GM13977 (cell line): ENCODE measurements at regions not wholly inside any gene's neighbourhood (a gene's known extent, or its start where the extent isn't known, plus 50 kb on each side); places are given as distances from the start of the nearest gene placed in this dataset.

Source experiments
- DNase-seq: peaks from one replicate; pipeline ENCODE4 v3.0.0; 2012; ENCODE audit warnings: low spot score
- CTCF ChIP-seq: IDR thresholded peaks from 2 replicates; pipeline ENCODE4 v1.5.1; 2012; ENCODE audit warnings: mild to moderate bottlenecking, control low read depth; ENCODE audit not compliant: insufficient read depth; ENCODE audit errors: extremely low read depth, missing control alignments
- in situ Hi-C: fragments of 300-500 bp; cut with MboI; formaldehyde crosslinking; loops from one replicate; pipeline ENCODE4 v1.12.0; 2022; ENCODE audit warnings: low sequenced_read_pairs, low pct_unique_long_range_greater_than_20kb, mixed read lengths, inconsistent platforms; ENCODE audit not compliant: unreplicated experiment

- in situ Hi-C loops: no loop called here
- DNase-seq: no peak
- no peak for TF ChIP-seq CTCF
Measured at GRCh38 chr2:58851598-58851997, 610.5 kb upstream of the FANCL start.

- in situ Hi-C loops: no loop called here
- DNase-seq: no peak
- TF ChIP-seq CTCF: no peak
Measured at GRCh38 chr2:58845011-58845410, 603.9 kb upstream of the FANCL start.

- TF ChIP-seq CTCF: no peak
- in situ Hi-C loops: no loop called here
- DNase-seq: no peak
Measured at GRCh38 chr2:58842501-58843155, 601.5 kb upstream of the FANCL start.

GRCh38 chr2:58834404-58834803, 593.3 kb upstream of the FANCL start:
- TF ChIP-seq CTCF: no peak
- in situ Hi-C loops: no loop called here
- DNase-seq: no peak

GRCh38 chr2:58826795-58827194, 585.7 kb upstream of the FANCL start:
- TF ChIP-seq CTCF: no peak
- in situ Hi-C loops: no loop called here
- DNase-seq: no peak

- in situ Hi-C loops: no loop called here
- TF ChIP-seq CTCF: no peak
- no peak for DNase-seq
Measured at GRCh38 chr2:58812771-58813344, 571.7 kb upstream of the FANCL start.
